ENCODE measurements at regions not wholly inside any gene's neighbourhood (a gene's known extent, or its start where the extent isn't known, plus 50 kb on each side); places are given as distances from the start of the nearest gene placed in this dataset.

DNA sequence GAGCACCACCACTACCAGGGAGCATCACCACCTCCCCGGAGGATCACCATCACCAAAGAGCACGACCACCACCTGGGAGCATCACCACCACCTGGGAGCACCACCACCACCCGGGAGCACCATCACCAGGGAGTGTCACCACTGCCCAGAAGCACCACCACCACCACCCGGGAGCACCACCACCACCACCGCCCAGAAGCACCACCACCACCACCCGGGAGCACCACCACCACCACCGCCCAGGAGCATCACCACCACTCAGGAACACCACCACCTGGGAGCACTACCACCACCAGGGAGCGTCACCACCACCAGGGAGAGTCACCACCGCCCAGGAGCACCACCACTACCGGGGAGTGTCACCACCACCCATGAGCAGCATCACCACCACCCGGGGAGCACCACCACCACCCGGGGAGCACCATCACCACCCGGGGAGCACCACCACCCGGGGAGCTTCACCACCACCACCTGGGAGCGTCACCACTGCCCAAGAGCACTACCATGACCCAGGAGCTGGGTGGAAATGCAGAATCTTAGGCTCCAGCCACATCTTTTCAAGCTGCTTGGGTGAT lies 237.3 kb downstream of the SOD2 start:
- DNase-seq (ENCODE audit: extremely low spot score, insufficient read length, low read depth) (no peak), FAIRE-seq (no peak)

DNA sequence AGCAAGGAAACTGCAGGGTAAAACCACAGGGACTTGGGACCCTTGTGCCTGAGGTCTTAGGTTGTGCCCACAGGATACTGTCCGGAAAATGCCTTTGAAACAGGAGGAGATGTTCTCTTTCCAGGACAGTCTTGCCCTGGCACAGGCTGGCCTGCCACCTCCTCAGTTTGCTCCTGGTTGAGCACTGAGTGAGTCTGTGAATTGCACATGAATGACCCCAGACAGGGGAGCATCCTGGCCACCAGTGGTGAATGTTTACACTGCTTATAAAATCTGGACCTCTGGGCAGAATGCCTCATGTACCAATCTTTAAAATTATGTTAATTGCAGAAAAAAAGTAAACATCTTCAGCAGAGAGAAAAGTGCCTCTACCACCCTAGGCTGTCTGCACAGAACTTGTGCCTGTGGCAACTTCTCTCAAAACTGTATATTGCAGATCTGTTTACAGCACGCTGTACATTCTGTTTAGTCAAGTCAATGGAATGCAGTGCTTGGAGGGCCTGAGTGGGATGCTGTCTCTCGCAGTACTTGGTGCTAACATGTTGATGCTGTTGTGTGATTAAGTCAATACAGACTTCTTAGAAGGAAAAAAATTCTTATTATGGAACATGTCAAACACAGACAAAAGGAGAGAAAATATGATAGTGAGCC lies 242.1 kb downstream of the SOD2 start:
- no peak for DNase-seq (ENCODE audit: extremely low spot score, insufficient read length, low read depth)
- FAIRE-seq: no peak

- DNase-seq (ENCODE audit: extremely low spot score, insufficient read length, low read depth) (no peak), FAIRE-seq (no peak)
Measured at GRCh38 chr6:159446340-159446739, 246.7 kb downstream of the SOD2 start.

DNA sequence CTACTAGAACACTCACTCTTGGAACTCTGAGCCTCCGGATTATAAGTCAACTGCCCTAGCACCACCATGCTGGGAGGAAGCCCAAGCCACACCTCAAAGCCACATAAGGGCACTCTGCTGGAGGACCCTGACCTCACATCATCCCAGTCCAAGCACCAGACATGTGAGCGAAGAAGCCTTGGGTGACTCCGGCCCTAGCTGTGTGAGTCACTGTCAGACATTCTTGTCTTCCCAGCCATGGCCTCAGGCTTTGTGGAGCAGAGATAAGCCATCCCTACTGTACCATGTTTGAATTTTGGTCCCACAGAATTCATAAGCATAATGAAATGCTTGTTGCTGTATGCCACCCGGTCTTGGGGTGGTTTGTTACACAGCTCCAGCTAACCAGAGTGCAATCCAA lies 247.7 kb downstream of the SOD2 start:
- no peak for DNase-seq (ENCODE audit: extremely low spot score, insufficient read length, low read depth)
- no peak for FAIRE-seq

- FAIRE-seq: no peak
- DNase-seq (ENCODE audit: extremely low spot score, insufficient read length, low read depth): no peak
Measured at GRCh38 chr6:159444056-159444760, 248.8 kb downstream of the SOD2 start.

GRCh38 chr6:159443417-159443920 lies 249.6 kb downstream of the SOD2 start:
- FAIRE-seq (no peak), DNase-seq (ENCODE audit: extremely low spot score, insufficient read length, low read depth) (no peak)

DNA sequence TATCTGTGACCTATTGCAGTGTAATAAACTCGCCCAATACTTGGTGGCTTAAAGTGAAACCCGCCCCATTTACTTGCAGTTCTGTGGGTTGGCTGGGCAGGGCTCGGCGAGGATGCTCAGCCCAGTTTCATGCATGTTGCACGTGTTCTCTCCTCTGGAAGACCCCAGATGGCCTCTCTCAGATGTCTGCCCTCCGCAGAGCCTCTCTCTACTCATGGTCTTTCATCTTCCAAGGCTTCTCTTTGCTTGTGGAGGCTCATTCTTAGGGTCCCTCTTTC lies 251.4 kb downstream of the SOD2 start:
- no peak for DNase-seq (ENCODE audit: extremely low spot score, insufficient read length, low read depth)
- FAIRE-seq: no peak

DNA sequence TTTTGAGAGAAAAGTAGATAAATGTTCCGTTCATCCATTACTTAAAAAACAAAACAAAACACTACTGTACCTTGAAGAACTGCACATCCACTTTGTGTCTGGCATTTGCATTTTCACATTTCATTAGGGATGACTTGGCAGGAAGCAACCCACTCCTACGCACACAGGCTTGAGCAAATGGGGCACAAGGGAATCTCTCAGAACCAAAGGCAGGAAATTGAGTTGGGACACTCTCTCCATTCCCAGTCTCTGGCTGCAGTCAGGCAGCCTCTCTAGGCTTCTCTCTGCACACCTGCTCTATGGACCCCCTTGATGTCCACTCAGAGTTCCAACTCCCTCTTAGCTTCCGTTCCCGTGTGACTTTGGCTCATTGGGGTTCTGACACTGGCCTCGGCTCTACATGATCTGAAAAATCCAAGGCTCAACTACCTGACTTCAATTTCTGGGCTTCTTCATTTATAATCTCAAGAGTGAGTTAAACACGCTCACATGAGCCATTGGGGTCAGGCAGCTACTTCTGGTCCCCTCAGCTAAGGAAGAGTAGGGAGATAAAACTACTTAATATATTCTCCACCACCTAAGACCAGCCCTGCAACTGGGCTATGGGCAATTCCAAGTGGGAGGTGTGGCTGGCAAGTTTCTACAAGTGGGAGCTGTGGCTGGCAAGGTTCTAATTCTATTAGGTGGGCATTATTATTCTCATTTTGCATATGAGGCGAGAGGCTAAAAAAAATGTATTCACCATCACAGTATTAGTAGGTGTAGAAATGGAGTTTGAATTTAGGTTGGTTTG lies 251.9 kb downstream of the SOD2 start:
- FAIRE-seq (no peak), DNase-seq (ENCODE audit: extremely low spot score, insufficient read length, low read depth) (no peak)

GRCh38 chr6:159440349-159440748 lies 252.7 kb downstream of the SOD2 start:
- DNase-seq (ENCODE audit: extremely low spot score, insufficient read length, low read depth) (no peak), FAIRE-seq (no peak)

DNA sequence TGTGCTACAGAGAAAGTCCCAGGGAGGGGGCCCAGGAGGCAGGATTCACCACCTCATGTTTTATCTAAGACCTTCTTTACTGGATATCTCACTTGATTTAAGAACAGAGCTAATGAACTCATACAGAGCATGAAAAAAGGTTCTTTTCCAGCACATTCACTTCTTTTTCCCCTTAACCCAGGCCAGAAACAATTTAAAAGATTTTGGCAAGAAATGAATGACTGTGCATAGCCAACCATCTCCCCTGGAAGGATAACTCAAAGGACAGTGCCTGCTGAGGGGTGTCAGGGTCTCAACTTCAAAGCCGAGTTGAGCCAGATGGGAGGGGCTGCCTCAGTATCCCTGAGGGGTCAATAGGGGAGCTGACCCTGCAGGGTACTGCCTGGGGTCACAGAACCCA lies 253.4 kb downstream of the SOD2 start:
- FAIRE-seq: no peak
- DNase-seq (ENCODE audit: extremely low spot score, insufficient read length, low read depth): no peak

DNA sequence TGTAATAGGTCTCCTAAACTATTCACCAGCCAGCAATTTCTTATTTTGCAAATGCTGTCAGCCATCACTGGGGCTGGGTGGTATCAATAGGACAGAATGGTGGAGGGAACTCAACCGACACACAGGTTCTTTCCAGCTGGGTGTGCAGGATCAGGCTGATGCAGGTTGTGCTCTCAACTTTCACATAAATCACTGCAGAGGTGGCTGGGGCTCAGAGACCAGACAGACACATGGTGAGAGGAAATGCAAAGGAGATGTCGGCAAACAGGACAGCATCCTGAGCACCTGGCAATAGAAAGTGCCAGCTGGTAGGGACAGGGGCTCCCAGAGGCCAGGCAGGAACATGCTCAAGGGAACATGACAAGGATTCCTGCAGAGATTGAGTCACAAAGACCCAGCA lies 254.9 kb downstream of the SOD2 start:
- DNase-seq (ENCODE audit: extremely low spot score, insufficient read length, low read depth) (no peak), FAIRE-seq (no peak)

DNA sequence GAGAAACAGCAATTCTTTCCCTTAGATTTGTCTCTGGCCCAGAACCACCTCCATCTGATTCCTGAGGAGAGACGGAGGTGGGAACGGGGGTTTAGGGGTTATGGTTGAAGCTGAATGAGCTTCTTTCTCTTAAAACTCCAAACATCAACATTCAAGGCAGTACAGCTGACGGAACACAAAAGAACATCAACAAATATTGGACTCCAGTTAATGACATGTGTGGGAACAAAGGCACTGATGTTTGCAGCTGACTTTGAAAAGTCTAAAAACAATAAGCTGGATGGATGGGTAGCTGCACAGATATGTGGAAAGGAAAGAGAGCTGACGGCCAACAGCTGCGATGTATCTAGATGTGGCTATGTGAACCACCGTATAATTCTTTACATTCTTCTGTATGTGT lies 256.5 kb downstream of the SOD2 start:
- FAIRE-seq: no peak
- DNase-seq (ENCODE audit: extremely low spot score, insufficient read length, low read depth): no peak

- DNase-seq (ENCODE audit: extremely low spot score, insufficient read length, low read depth): no peak
- FAIRE-seq: no peak
Measured at GRCh38 chr6:159435701-159436100, 257.3 kb downstream of the SOD2 start.

DNA sequence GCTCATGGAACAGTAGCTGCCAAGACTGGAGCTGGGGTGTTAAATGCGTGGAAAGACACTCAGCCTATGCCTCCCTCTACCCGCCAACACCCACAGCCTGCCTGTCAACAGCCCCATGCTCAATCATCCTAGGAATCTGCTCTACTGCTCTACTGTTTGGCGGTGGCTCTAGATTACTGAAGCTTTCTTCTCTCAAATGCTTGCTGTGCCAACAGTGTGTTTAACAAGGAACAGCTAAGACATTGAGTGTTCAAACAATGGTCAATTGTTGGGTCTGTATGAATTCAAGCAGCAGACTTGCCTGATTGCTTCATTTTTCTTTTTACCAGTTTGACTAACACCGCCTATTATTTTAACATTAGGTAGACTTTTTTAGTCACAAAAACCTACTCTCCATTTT lies 258.6 kb downstream of the SOD2 start:
- FAIRE-seq: no peak
- DNase-seq (ENCODE audit: extremely low spot score, insufficient read length, low read depth): no peak

DNA sequence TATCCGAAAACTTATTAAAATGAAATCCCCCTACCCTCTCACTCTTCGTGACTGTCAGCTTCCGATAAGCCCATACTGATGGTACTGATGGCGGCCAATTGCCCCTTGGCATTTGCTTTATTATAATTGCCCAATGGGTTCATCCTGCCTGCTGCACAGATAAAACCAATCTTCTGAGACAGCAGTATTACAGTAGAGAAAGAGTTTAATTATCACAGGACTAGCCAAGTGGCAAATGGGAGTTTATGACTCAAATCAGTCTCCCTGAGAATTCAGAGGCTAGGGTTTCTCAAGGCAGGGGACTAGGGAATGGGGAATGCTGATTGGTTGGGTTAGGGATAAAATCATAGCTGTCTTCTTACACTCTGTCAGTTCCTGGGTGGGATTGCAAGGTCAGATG lies 259.5 kb downstream of the SOD2 start:
- DNase-seq (ENCODE audit: extremely low spot score, insufficient read length, low read depth): no peak
- FAIRE-seq: no peak

DNA sequence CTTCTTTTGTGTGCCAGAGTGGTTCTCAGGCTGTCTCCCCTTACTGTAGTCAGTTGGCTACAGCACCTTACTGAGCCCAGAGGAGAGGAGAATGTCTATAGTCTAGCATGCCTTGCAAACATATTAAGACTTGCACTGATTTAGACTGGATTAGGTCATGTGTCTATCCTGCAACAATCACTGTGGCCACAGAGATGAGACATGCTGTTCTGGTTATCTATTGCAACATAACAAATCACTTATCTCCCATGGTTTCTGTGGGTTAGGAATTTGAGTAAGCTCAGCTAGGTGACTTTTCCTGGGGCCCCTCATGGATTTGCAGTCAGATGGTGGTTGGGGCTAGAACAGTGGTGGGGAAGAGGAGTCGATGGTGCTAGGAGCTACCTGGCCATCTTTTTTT lies 261.3 kb downstream of the SOD2 start:
- no peak for FAIRE-seq
- DNase-seq (ENCODE audit: extremely low spot score, insufficient read length, low read depth): no peak

DNA sequence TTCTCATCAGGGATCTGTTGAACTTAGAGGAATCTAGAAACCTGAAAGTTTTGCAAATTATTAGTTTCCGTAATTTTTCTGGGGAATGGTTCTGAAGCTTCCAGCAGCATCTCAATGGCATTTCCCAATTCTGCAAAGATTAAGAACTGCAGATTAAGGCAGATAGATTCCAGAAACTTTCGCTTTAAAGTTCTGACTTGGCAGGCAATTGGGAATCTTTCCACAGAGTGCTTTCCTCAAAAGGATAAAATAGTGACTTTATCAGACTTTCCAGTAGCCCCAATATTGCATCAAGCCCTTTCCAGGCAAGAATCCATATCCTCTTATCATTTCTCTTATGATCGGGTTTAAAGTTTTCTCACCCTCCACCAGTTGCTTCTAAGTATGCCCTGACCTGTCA lies 261.1 kb downstream of the FNDC1 start:
- DNase-seq (ENCODE audit: extremely low spot score, insufficient read length, low read depth) (no peak), FAIRE-seq (no peak)

- no peak for FAIRE-seq
Measured at GRCh38 chr6:159429433-159429832, 260.2 kb downstream of the FNDC1 start.

DNA sequence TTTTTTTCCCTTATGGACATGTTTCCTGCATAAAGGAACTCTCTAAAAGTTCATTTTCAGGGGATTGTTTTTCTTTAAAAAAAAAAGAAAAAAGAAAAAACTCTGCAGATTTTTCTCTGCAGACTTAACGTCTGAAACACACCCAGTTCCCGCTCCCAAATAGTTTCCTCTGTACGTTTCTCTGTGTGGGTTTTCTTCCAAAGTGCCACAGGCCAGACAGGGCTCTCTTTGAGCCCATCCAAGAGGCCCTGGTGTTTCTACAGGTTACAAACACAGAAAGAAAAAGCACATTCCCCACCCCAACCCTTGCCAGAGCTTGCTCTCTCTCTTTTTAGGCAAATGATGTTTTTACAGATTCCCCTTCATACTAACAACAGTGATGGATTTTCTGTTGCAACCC lies 258.6 kb downstream of the FNDC1 start:
- FAIRE-seq: no peak

More at GRCh38 chr6:159429433-159429832, 260.2 kb downstream of the FNDC1 start:
- DNase-seq (ENCODE audit: extremely low spot score, insufficient read length, low read depth): no peak

DNA sequence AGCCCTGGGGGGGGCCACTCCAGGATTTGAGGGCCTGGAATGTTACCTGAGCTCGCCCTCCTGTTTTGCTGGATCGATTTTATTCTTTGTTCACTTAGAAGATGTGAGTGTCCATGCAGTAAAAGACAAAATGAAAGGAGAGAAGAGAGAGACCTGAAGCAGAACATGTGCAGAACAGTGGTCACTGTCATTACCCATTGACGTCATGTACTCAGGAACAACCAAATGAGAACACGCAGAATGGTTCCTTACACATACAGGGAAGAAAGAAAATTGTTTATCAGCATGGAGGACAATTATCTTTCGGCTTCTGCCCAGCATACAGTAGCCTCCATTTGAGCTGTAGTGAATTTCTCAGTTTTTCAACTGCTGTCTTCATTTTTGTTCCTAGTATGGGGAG lies 258.1 kb downstream of the FNDC1 start:
- no peak for DNase-seq (ENCODE audit: extremely low spot score, insufficient read length, low read depth)
- FAIRE-seq: no peak

More for the DNA sequence above, 258.6 kb downstream of the FNDC1 start:
- DNase-seq (ENCODE audit: extremely low spot score, insufficient read length, low read depth): no peak

DNA sequence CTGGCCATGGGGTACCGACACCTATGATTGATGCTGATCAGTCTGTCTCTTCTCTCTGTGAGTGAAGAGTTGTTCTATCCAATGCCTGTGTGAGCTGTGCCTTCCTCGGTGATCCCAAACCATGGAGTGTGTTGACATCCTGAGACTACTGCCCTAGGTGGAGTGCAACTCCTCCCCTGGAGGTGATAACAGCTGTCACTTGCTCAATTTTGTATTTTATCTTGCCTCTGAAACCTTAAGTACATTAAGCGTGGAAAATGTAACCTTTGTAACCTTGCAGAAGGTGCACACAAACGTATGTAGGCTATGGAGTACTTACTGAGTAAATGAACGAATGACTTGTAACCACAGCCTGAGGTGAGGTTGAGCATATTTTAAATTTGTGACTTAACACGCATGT lies 256.2 kb downstream of the FNDC1 start:
- DNase-seq (ENCODE audit: extremely low spot score, insufficient read length, low read depth): no peak
- FAIRE-seq: no peak

All from GM18507 (cell line).